Activated naive CD4-positive, alpha-beta T cell treated with anti-CD3 and anti-CD28 coated beads, Interleukin-2, amount 10 ng/mL, durations not matched to agents 7 days and 5 days (primary cell): ENCODE measurements at regions not wholly inside any gene's neighbourhood (a gene's known extent, or its start where the extent isn't known, plus 50 kb on each side); places are given as distances from the start of the nearest gene placed in this dataset.
"Not testable (repeated sequence)": the region's sequence is repeated elsewhere in the genome, so short reads cannot be mapped to it uniquely, and the experiment has no call there.

Experiments
- CTCF ChIA-PET: fragments of 350-600 bp; sonication (Branson Sonifier 250); formaldehyde crosslinking; loops from one replicate; lab custom pipeline; 2021; ENCODE audit warnings: antibody characterized with exemption; lab: Charles Lee
- DNase-seq: peaks from one replicate; pipeline ENCODE4 v3.0.0-alpha.2; 2020
- H3K27ac Mint-ChIP-seq: one replicate; pipeline ENCODE4 v1.8.0; 2021; ENCODE audit warnings: mild to moderate bottlenecking, moderate library complexity, mixed read lengths
- H3K27me3 Mint-ChIP-seq: one replicate; pipeline ENCODE4 v1.8.0; 2021; ENCODE audit warnings: mild to moderate bottlenecking, mixed read lengths
- H3K36me3 Mint-ChIP-seq: one replicate; pipeline ENCODE4 v1.8.0; 2021; ENCODE audit warnings: mixed read lengths
- H3K4me1 Mint-ChIP-seq: one replicate; pipeline ENCODE4 v1.8.0; 2021; ENCODE audit warnings: mixed read lengths
- H3K4me3 Mint-ChIP-seq: one replicate; pipeline ENCODE4 v1.8.0; 2021; ENCODE audit warnings: mild to moderate bottlenecking, moderate library complexity, mixed read lengths
- H3K9me3 Mint-ChIP-seq: one replicate; pipeline ENCODE4 v1.8.0; 2021; ENCODE audit warnings: mixed read lengths

GRCh38 chr3:105959851-105960250, 91.0 kb upstream of the CBLB start:
- Mint-ChIP-seq H3K4me3 (no peak overlapping the region), H3K4me1 (no peaks in the 10 kb centered on the region), H3K27ac (no peak overlapping the region), H3K9me3 (no peaks in the 10 kb centered on the region), H3K27me3 (no peaks in the 10 kb centered on the region), H3K36me3 (no peaks in the 10 kb centered on the region)
- DNase-seq: no peak
- CTCF ChIA-PET: no interaction called here

DNA sequence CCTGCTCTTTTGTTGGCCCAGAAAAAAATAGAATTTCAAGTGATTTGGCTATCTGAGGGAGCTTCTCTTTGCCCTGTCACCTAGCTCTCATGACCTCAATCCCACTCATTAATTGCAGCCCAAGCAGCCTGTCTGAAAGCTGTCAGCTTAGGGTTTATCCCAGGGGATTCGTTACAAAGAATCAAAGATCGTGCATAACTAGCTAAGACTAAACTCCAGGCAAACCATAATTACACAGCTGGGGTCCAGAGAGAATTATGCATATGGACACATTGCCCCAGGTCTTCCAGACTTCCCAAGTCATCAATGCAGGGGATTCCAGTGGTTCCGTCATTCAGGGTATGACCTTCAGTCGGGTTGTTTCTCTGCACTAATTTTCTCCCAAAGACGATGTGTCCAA, 91.6 kb upstream of the CBLB start:
- Mint-ChIP-seq H3K36me3 (no peaks in the 10 kb centered on the region), H3K9me3 (no peaks in the 10 kb centered on the region), H3K27me3 (no peaks in the 10 kb centered on the region), H3K4me1 (no peaks in the 10 kb centered on the region), H3K27ac (no peak overlapping the region), H3K4me3 (no peak overlapping the region)
- CTCF ChIA-PET: no interaction called here
- DNase-seq: no peak

DNA sequence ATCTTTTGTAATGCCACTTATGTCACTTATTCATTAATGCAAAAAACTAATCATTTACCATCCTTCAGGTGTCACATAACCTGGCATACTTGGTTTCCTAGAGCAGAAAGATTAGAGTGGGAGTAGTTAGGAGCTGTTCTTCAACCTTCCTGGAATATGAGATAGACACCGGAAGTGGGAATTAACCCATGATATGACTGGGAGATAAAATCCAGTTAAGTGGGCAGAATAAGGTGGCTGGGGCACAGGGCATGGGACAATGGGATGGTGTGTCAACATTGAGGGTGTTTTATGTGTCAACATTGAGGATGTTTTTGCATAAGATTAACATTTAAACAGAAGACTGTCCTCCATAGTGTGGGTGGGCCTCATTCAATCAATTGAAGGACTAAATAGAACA, 94.3 kb upstream of the CBLB start:
- DNase-seq: no peak

DNA sequence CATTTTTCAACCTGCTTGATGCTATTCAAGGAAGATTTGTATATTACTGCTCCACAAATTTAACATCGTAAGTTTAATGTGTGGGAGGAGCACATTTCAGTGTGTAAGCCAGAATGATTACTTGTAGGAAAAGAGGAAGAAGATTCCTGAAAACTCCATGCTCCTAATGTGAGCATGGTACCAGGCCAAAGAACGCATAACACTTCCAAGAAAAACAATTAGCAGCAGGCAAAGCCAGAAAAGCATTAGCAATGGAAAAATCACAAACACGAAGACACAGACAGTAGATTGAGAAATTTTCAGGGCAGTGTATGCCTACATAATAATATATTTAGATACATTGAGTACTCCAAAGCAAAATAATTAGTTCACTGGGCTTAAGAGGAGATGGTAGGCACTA, 96.6 kb upstream of the CBLB start:
- Mint-ChIP-seq H3K4me3 (no peak overlapping the region), H3K36me3 (no peaks in the 10 kb centered on the region), H3K27me3 (no peaks in the 10 kb centered on the region), H3K9me3 (peaks cover 6% of the 10 kb centered on the region), H3K27ac (no peak overlapping the region), H3K4me1 (no peaks in the 10 kb centered on the region)
- no peak for DNase-seq
- CTCF ChIA-PET: no interaction called here

More for the DNA sequence above, 94.3 kb upstream of the CBLB start:
- H3K27me3 Mint-ChIP-seq: no peaks in the 10 kb centered on the region
- H3K27ac Mint-ChIP-seq: no peak overlapping the region
- CTCF ChIA-PET: interaction anchor here (1.1 kb wide), 1 partner anchor 41 kb away, joined by 3 read pairs; no protein-coding TSS in a partner anchor
- no peak overlapping the region for H3K4me3 Mint-ChIP-seq
- H3K9me3 Mint-ChIP-seq: peaks cover 2% of the 10 kb centered on the region
- no peaks in the 10 kb centered on the region for H3K36me3 Mint-ChIP-seq
- no peaks in the 10 kb centered on the region for H3K4me1 Mint-ChIP-seq

DNA sequence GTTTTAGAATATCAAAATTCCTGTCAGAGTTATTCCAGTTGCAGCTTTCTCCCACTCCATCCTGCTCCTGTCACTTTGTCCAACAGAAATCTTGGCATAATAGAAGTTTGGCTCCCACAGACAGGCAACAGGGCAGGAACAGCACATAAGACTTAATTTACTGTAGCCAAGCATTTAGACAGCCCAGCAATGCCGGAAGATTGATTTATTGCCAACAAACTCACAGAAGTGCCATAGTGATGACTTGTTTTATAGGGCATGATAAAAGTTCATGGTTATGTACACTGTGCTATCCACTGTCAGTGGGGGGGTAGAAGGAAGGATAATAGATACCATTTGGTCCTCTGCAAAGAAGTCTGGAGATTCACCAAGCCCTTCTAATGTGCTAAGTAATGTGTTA, 98.3 kb upstream of the CBLB start:
- Mint-ChIP-seq H3K27ac (no peak overlapping the region), H3K27me3 (no peaks in the 10 kb centered on the region)
- no peak for DNase-seq

GRCh38 chr3:105970283-105970682, 101.5 kb upstream of the CBLB start:
- DNase-seq: no peak
- Mint-ChIP-seq H3K9me3 (peaks cover 25% of the 10 kb centered on the region), H3K27ac (no peak overlapping the region), H3K27me3 (no peaks in the 10 kb centered on the region), H3K36me3 (peaks cover 10% of the 10 kb centered on the region), H3K4me3 (no peak overlapping the region), H3K4me1 (no peaks in the 10 kb centered on the region)
- CTCF ChIA-PET: no interaction called here

More for the DNA sequence above, 98.3 kb upstream of the CBLB start:
- CTCF ChIA-PET: no interaction called here
- Mint-ChIP-seq H3K4me3 (no peak overlapping the region), H3K9me3 (peaks cover 21% of the 10 kb centered on the region), H3K4me1 (no peaks in the 10 kb centered on the region), H3K36me3 (peaks cover 8% of the 10 kb centered on the region)

- Mint-ChIP-seq H3K9me3 (peaks cover 24% of the 10 kb centered on the region), H3K27ac (no peak overlapping the region)
- CTCF ChIA-PET: no interaction called here
These were observed 103.3 kb upstream of the CBLB start for GRCh38 chr3:105972069-105972468.

DNA sequence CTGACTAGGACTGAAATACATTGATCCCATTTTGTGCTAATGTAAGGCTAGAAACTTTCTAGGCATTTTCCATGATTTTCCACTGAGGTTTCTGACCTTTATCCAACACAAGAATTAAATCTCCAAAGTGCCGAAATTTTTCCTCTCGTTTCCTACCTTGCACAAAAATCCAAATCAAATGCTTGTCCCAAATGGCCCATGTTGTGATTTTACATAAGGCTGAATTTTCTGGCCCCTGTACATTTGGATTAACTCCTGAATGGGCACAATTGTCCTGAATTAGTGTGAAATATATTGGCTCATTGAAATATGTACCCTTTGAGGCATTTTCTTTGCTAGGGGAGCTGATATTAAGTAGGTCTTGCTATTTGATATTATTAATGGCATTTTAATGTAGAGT, 105.6 kb upstream of the CBLB start:
- CTCF ChIA-PET: no interaction called here
- DNase-seq: no peak
- Mint-ChIP-seq H3K27me3 (no peaks in the 10 kb centered on the region), H3K27ac (no peak overlapping the region), H3K9me3 (peaks cover 23% of the 10 kb centered on the region), H3K4me3 (no peak overlapping the region), H3K36me3 (peaks cover 10% of the 10 kb centered on the region), H3K4me1 (no peaks in the 10 kb centered on the region)

More at GRCh38 chr3:105972069-105972468, 103.3 kb upstream of the CBLB start:
- DNase-seq: no peak
- Mint-ChIP-seq H3K4me3 (no peak overlapping the region), H3K27me3 (no peaks in the 10 kb centered on the region), H3K4me1 (no peaks in the 10 kb centered on the region), H3K36me3 (peaks cover 10% of the 10 kb centered on the region)

GRCh38 chr3:105976196-105976595, 107.4 kb upstream of the CBLB start:
- H3K36me3 Mint-ChIP-seq: peaks cover 8% of the 10 kb centered on the region
- H3K4me3 Mint-ChIP-seq: no peak overlapping the region
- DNase-seq: no peak
- H3K27me3 Mint-ChIP-seq: no peaks in the 10 kb centered on the region
- H3K9me3 Mint-ChIP-seq: peaks cover 13% of the 10 kb centered on the region
- CTCF ChIA-PET: no interaction called here
- no peak overlapping the region for H3K27ac Mint-ChIP-seq
- no peaks in the 10 kb centered on the region for H3K4me1 Mint-ChIP-seq

DNA sequence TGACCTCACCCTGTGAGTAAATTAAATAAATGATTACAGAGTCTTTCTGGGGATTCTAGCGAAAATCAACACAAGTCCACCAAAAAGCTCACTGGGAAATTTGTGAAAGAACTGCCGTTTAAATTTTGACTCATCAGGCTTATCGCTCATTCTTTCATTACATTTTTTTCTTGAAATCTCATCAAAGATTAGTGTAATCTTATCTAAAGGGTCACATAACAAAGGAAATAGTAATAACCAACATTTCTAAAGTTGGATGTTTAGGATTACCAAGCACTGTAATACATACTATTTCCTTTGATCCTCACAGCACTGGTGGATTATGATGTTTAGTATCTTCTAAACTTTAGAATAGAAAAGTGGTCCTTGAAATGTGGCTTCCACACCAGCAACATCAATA, 111.1 kb upstream of the CBLB start:
- H3K4me1 Mint-ChIP-seq: peaks cover 4% of the 10 kb centered on the region
- CTCF ChIA-PET: no interaction called here
- DNase-seq: no peak
- H3K27ac Mint-ChIP-seq: no peak overlapping the region
- H3K27me3 Mint-ChIP-seq: no peaks in the 10 kb centered on the region
- H3K9me3 Mint-ChIP-seq: peaks cover 12% of the 10 kb centered on the region
- no peak overlapping the region for H3K4me3 Mint-ChIP-seq
- peaks cover 2% of the 10 kb centered on the region for H3K36me3 Mint-ChIP-seq

GRCh38 chr3:105982207-105982606, 113.4 kb upstream of the CBLB start:
- H3K4me3 Mint-ChIP-seq: no peak overlapping the region
- H3K27me3 Mint-ChIP-seq: no peaks in the 10 kb centered on the region
- peaks cover 5% of the 10 kb centered on the region for H3K4me1 Mint-ChIP-seq
- peaks cover 2% of the 10 kb centered on the region for H3K36me3 Mint-ChIP-seq
- H3K9me3 Mint-ChIP-seq: peaks cover 12% of the 10 kb centered on the region
- DNase-seq: no peak
- no peak overlapping the region for H3K27ac Mint-ChIP-seq
- CTCF ChIA-PET: no interaction called here

DNA sequence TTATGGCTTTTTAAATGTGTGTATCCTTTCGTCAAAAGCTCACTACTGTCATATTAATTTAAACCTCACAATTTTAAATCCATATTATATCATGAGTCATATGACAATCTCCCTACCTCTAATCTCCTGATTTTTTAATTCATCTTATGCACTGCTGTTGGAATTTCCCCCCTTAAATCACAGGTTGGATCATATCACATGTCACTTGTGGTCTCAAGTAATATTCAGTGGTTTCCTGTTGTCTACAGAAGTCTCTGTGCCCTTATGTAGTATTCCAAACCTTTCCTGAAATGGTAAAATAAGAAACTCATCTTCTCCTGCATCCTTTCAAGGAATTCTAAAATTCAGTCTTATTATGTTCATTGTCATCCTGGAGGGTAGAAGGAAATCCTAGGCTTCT, 116.0 kb upstream of the CBLB start:
- Mint-ChIP-seq H3K27ac (no peak overlapping the region), H3K9me3 (peaks cover 30% of the 10 kb centered on the region), H3K36me3 (peaks cover 17% of the 10 kb centered on the region), H3K4me3 (no peak overlapping the region), H3K4me1 (peaks cover 23% of the 10 kb centered on the region), H3K27me3 (no peaks in the 10 kb centered on the region)
- DNase-seq: no peak
- CTCF ChIA-PET: no interaction called here

- H3K27ac Mint-ChIP-seq, H3K27me3 Mint-ChIP-seq, CTCF ChIA-PET, DNase-seq, H3K4me3 Mint-ChIP-seq: not testable (repeated sequence)
- peaks cover 38% of the 10 kb centered on the region for H3K9me3 Mint-ChIP-seq
- H3K36me3 Mint-ChIP-seq: peaks cover 20% of the 10 kb centered on the region
- H3K4me1 Mint-ChIP-seq: peaks cover 23% of the 10 kb centered on the region
These were observed 117.5 kb upstream of the CBLB start for GRCh38 chr3:105986343-105986742.

DNA sequence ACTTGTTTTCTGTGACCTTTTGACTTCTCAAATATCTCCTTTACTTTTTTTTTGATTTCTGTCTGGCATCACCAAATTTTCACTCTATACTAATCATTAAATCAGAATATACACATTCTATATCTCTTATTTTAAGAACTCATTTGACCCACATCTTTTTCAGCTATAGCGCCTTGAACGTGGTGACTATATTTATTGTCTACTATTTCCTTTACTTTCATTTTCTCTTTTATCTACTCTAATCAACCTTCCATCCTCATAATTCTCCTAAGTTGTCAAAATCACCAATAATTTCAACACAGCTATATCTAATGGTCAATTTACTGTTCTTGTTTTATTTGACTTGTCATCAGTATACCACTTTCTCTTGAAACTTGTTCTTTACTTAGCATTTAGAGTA, 119.0 kb upstream of the CBLB start:
- no peaks in the 10 kb centered on the region for H3K27me3 Mint-ChIP-seq
- CTCF ChIA-PET: interaction anchor here (0.6 kb wide), 1 partner anchor 21 kb away, joined by 3 read pairs; no protein-coding TSS in a partner anchor
- no peak overlapping the region for H3K4me3 Mint-ChIP-seq
- H3K27ac Mint-ChIP-seq: no peak overlapping the region
- DNase-seq: no peak
- H3K36me3 Mint-ChIP-seq: peaks cover 27% of the 10 kb centered on the region
- H3K4me1 Mint-ChIP-seq: peaks cover 23% of the 10 kb centered on the region
- H3K9me3 Mint-ChIP-seq: peaks cover 47% of the 10 kb centered on the region

DNA sequence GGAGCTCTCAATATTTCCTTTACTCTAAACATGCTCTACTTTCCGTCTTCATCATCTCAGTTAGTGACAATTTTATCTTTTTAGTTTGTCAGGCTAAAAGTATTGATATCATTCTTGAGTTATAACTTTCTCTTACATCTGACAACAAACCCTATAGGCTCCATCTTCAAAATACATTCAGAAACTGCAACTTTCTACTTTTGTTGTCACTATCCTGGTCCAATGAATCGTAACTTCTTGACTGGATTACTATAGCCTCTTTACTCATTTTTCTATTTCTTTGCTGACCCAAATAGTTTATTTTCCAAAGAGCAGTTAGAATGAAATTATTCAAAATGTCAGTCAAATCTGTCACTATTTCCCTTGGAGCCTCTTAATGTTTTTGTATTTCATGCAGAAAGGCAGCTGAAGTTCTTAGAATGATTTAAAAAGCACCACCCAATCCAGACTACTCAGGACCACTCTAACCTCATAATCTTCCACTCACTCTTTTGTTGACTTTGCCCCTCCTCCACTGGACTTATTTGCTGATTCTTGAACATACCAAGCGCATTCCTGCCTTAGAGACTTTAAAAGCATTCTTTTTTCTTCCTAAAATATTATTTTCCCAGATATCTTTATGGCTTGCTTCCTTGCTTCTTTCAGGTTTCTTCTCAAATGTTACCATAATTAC, 119.9 kb upstream of the CBLB start:
- Mint-ChIP-seq H3K4me3 (no peak overlapping the region), H3K36me3 (peaks cover 27% of the 10 kb centered on the region), H3K27me3 (no peaks in the 10 kb centered on the region), H3K27ac (no peak overlapping the region), H3K9me3 (peaks cover 42% of the 10 kb centered on the region), H3K4me1 (peaks cover 23% of the 10 kb centered on the region)
- no peak for DNase-seq
- CTCF ChIA-PET: no interaction called here
